Transverse colon (tissue), 4 donors: ENCODE measurements at regions not wholly inside any gene's neighbourhood (a gene's known extent, or its start where the extent isn't known, plus 50 kb on each side); places are given as distances from the start of the nearest gene placed in this dataset.
A peak's percentile ranks its signal among the peaks of the same experiment; 100 is the strongest.
"Not testable (repeated sequence)": the region's sequence is repeated elsewhere in the genome, so short reads cannot be mapped to it uniquely, and the experiment has no call there.

Source experiments
- DNase-seq: peaks from one replicate; pipeline ENCODE4 v3.0.0-alpha.2; 2019
- H3K27ac ChIP-seq, 4 donors: fragments of 200-600 bp; sonication (generic); 2 replicates each; pipeline ENCODE4 v1.5.1; 2016 to 2018; ENCODE audit warnings: inconsistent platforms in 4 of 4
- H3K27me3 ChIP-seq: fragments of 200-600 bp; sonication (generic); 2 replicates; pipeline ENCODE4 v1.5.1; 2017; ENCODE audit warnings: inconsistent platforms
- H3K36me3 ChIP-seq, 4 donors: fragments of 200-600 bp; sonication (generic); 2 replicates each; pipeline ENCODE4 v1.5.1; 2017 to 2019; ENCODE audit warnings: inconsistent platforms in 4 of 4
- H3K4me1 ChIP-seq, 4 donors: fragments of 200-600 bp; sonication (generic); 2 replicates each; pipeline ENCODE4 v1.5.1; 2017 to 2020; ENCODE audit warnings: inconsistent platforms in 4 of 4
- H3K4me3 ChIP-seq, 4 donors: fragments of 200-600 bp; sonication (generic); 1 replicate in 1 of 4; 2 replicates in 3 of 4; pipeline versions ENCODE4 v1.5.1 to v1.6.1; 2017 to 2019; ENCODE audit warnings: inconsistent platforms in 4 of 4
- H3K9me3 ChIP-seq, 2 donors: fragments of 200-600 bp; sonication (generic); 2 replicates each; pipeline ENCODE4 v1.5.1; 2017 to 2019; ENCODE audit warnings: inconsistent platforms in 2 of 2
- CTCF ChIP-seq, 5 experiments: fragments of 200-600 bp in 3 of 5; fragments of 450-650 bp in 2 of 5; sonication (generic) in 3 of 5; IDR thresholded peaks; 1 replicate in 2 of 5; 2 replicates in 3 of 5; pipeline ENCODE4 v1.5.1; 2016 to 2017; ENCODE audit warnings: antibody characterized with exemption in 5 of 5, inconsistent platforms in 3 of 5, mild to moderate bottlenecking in 2 of 5, moderate library complexity in 1 of 5
- EP300 ChIP-seq: sonication (generic); formaldehyde crosslinking; IDR thresholded peaks from one replicate; pipeline ENCODE4 v1.6.1; 2017; ENCODE audit warnings: antibody characterized with exemption, low read depth
- POLR2A ChIP-seq: fragments of 450-650 bp; IDR thresholded peaks from one replicate; pipeline ENCODE4 v1.6.1; 2016; ENCODE audit warnings: antibody characterized with exemption, mild to moderate bottlenecking, moderate library complexity
- POLR2AphosphoS5 ChIP-seq, 3 donors: sonication (generic); formaldehyde crosslinking; IDR thresholded peaks; one replicate each; pipeline ENCODE4 v1.6.1; 2016; ENCODE audit warnings: antibody characterized with exemption in 3 of 3
- WGBS, 2 donors: methylation state at CpG; one replicate each; pipeline ENCODE4 v1.1.5; 2018; ENCODE audit warnings: low coverage in 1 of 2; 5-methylcytosine and 5-hydroxymethylcytosine counted together
- in situ Hi-C, 4 donors: fragments of 200-750 bp; cut with MboI; loops; one replicate each; pipeline versions ENCODE4 v1.15.0 to v1.15.1; 2017; ENCODE audit warnings: low sequenced_read_pairs in 3 of 4, low pct_ligation_motif_present in 1 of 4, low pct_unique_long_range_greater_than_20kb in 1 of 4
- intact Hi-C: fragments of 100-400 bp; cut with DNase I; formaldehyde crosslinking; loops from one replicate; pipeline ENCODE4 v1.15.1; 2023; ENCODE audit warnings: low total_unique reads

GRCh38 chr15:20148679-20149078, 392.9 kb downstream of the GOLGA6L6 start:
- H3K4me3 ChIP-seq, H3K4me1 ChIP-seq, H3K36me3 ChIP-seq, H3K9me3 ChIP-seq, DNase-seq, H3K27me3 ChIP-seq, intact Hi-C loops, in situ Hi-C loops, H3K27ac ChIP-seq: not testable (repeated sequence)
- 93% methylated on average over 9 of the region's 14 CpGs; no CpG with 5 or more reads in 1 of the 2 donors for WGBS, 2 donors

- H3K27me3 ChIP-seq, H3K36me3 ChIP-seq, DNase-seq, H3K9me3 ChIP-seq, H3K4me1 ChIP-seq, in situ Hi-C loops, intact Hi-C loops, H3K27ac ChIP-seq, H3K4me3 ChIP-seq: not testable (repeated sequence)
- 94% methylated on average over 24 to 65 of the region's 73 CpGs for WGBS, 2 donors
Measured at GRCh38 chr15:20148008-20148407, 393.6 kb downstream of the GOLGA6L6 start.

GRCh38 chr15:20144333-20145036, 397.1 kb downstream of the GOLGA6L6 start:
- intact Hi-C loops, H3K4me3 ChIP-seq, H3K9me3 ChIP-seq, in situ Hi-C loops, H3K27ac ChIP-seq, DNase-seq, H3K36me3 ChIP-seq, H3K27me3 ChIP-seq, H3K4me1 ChIP-seq: not testable (repeated sequence)
- WGBS, 2 donors: 95% methylated on average over 10 of the region's 14 CpGs; no CpG with 5 or more reads in 1 of the 2 donors

GRCh38 chr15:20142906-20143305, 398.7 kb downstream of the GOLGA6L6 start:
- H3K27me3 ChIP-seq, H3K4me3 ChIP-seq, H3K36me3 ChIP-seq, in situ Hi-C loops, DNase-seq, H3K27ac ChIP-seq, H3K9me3 ChIP-seq, intact Hi-C loops, H3K4me1 ChIP-seq: not testable (repeated sequence)
- whole genome bisulfite sequencing, 2 donors: no CpG with 5 or more reads among the region's 3 CpGs

- H3K9me3 ChIP-seq, H3K4me3 ChIP-seq, H3K27ac ChIP-seq, intact Hi-C loops, H3K4me1 ChIP-seq, in situ Hi-C loops, DNase-seq, H3K27me3 ChIP-seq, H3K36me3 ChIP-seq: not testable (repeated sequence)
- whole genome bisulfite sequencing, 2 donors: no CpG with 5 or more reads among the region's 1 CpG
Measured at GRCh38 chr15:20142410-20142809, 399.2 kb downstream of the GOLGA6L6 start.

GRCh38 chr15:20124668-20125067, 416.9 kb downstream of the GOLGA6L6 start:
- H3K27me3 ChIP-seq, in situ Hi-C loops, H3K27ac ChIP-seq, H3K4me1 ChIP-seq, H3K4me3 ChIP-seq, H3K36me3 ChIP-seq, DNase-seq, H3K9me3 ChIP-seq, intact Hi-C loops: not testable (repeated sequence)
- 48 to 73% methylated on average over 2 to 3 of the region's 4 CpGs for WGBS, 2 donors

GRCh38 chr15:20106026-20106425, 435.6 kb downstream of the GOLGA6L6 start:
- 92% methylated on average over 2 of the region's 2 CpGs; no CpG with 5 or more reads in 1 of the 2 donors for WGBS, 2 donors
- in situ Hi-C loops (no loop called here), intact Hi-C loops (no loop called here)
- Histone ChIP-seq H3K4me3 (no peak overlapping the region), H3K27ac (no peak overlapping the region), H3K36me3 (no peaks in the 10 kb centered on the region), H3K27me3 (no peaks in the 10 kb centered on the region), H3K4me1 (no peaks in the 10 kb centered on the region), H3K9me3 (no peaks in the 10 kb centered on the region)
- TF ChIP-seq EP300: no peak
- no peak for TF ChIP-seq POLR2AphosphoS5 (IDR thresholded peaks at IDR 0.05)
- no peak for TF ChIP-seq CTCF (IDR thresholded peaks at IDR 0.05)
- no peak for TF ChIP-seq POLR2A
- peak; percentile 6 for DNase-seq

GRCh38 chr15:20105011-20105990, 436.3 kb downstream of the GOLGA6L6 start:
- H3K4me3 ChIP-seq, H3K9me3 ChIP-seq, in situ Hi-C loops, H3K27me3 ChIP-seq, intact Hi-C loops, H3K27ac ChIP-seq, H3K4me1 ChIP-seq, H3K36me3 ChIP-seq: not testable (repeated sequence)
- peak; percentile 3 for DNase-seq
- 83% methylated on average over 3 of the region's 3 CpGs; no CpG with 5 or more reads in 1 of the 2 donors for WGBS, 2 donors

GRCh38 chr15:20104551-20104950, 437.0 kb downstream of the GOLGA6L6 start:
- H3K4me3 ChIP-seq, H3K27ac ChIP-seq, H3K4me1 ChIP-seq, in situ Hi-C loops, intact Hi-C loops, H3K27me3 ChIP-seq, H3K9me3 ChIP-seq, H3K36me3 ChIP-seq: not testable (repeated sequence)
- 63% methylated on average over 4 of the region's 6 CpGs; no CpG with 5 or more reads in 1 of the 2 donors for WGBS, 2 donors
- peak; percentile 7 for DNase-seq
